ENCODE measurements at regions not wholly inside any gene's neighbourhood (a gene's known extent, or its start where the extent isn't known, plus 50 kb on each side); places are given as distances from the start of the nearest gene placed in this dataset.

DNA sequence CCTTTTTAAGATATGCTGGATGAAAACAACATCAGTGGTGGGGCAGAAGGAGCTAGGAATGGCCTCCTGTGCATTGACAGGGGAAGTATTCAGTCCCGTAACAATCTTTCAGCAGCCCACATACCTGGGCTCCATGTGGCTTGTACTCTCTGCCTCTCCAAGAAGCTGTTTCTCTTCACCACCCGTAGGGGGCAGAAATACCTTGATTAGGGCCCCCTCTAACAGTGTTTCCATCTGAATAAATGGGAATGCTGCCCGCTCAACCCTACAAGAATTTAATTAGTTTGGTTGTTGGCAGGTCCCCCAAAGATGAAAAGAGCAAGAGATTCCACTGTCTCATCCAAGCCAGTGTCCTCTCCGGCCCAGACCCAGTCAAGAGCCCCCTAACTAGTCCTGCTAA is 155.2 kb downstream of the SMIM20 start:
- TF ChIP-seq CTCF (conservative IDR thresholded peaks at IDR 0.05; ENCODE audit: low read depth, low read length) = peak; percentile 71
- DNase-seq (ENCODE audit: low read depth) = peak; percentile 70
- H3K4me3 ChIP-seq (ENCODE audit: low read depth, low read length) = no peak overlapping the region

DNA sequence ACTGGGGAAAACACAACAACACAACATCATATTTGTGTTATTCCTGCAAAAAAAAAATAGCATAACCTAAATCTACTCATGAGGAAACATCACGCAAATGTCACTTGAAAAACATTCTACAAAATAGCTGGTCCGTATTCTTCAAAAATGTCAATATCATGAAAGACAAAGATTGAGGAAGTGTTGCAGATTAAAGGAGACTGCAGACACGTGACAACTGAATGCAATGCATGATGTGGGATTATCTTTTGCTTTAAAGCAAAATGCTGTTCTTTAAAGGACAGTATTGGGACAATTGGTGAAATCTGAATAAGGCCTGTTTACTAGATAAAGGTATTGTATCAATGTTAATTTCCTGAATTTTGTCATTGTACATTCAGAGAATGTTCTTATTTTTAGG is 157.7 kb downstream of the SMIM20 start:
- no peak overlapping the region for H3K4me3 ChIP-seq (ENCODE audit: low read depth, low read length)
- TF ChIP-seq CTCF (conservative IDR thresholded peaks at IDR 0.05; ENCODE audit: low read depth, low read length) = no peak
- DNase-seq (ENCODE audit: low read depth) = no peak

DNA sequence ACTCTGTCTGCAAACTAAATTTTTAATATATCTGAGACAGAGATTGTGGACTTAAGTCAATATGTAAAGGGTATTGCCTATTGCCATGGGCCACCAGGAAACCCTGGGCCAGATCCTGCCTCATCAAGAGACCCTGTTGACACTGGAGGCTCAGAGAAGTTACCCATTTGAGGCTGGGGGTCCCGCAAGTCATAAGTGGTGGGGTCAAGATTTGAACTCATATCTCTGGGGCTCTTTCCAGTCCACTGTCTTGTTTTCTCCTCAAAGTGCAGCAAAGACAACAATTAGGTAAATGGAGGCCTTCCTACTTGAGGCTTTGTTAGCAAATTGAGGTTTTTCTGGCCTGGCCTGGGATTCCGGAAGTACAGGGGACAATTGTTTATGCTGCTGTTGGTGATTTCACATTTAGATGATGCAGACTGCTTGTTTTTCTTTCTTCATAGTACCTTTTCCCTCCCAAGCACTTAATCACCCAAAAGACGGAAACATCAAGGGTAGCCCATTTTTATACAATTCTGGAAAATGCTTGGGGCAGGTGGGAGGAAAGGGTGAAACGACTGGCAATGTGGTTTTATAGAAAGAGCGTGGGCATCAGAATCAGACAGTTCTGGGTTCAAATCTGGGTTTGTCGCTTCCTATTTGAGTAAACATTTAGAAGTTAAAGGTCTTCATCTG is 160.0 kb downstream of the SMIM20 start:
- no peak for TF ChIP-seq CTCF (conservative IDR thresholded peaks at IDR 0.05; ENCODE audit: low read depth, low read length)
- H3K4me3 ChIP-seq (ENCODE audit: low read depth, low read length) = no peak overlapping the region
- no peak for DNase-seq (ENCODE audit: low read depth)

GRCh38 chr4:26074712-26075430 is 160.9 kb downstream of the SMIM20 start:
- no peak for DNase-seq (ENCODE audit: low read depth)
- no peak for TF ChIP-seq CTCF (conservative IDR thresholded peaks at IDR 0.05; ENCODE audit: low read depth, low read length)
- H3K4me3 ChIP-seq (ENCODE audit: low read depth, low read length) = no peak overlapping the region

GRCh38 chr4:26075583-26075982 is 161.6 kb downstream of the SMIM20 start:
- no peak for TF ChIP-seq CTCF (conservative IDR thresholded peaks at IDR 0.05; ENCODE audit: low read depth, low read length)
- DNase-seq (ENCODE audit: low read depth) = no peak
- H3K4me3 ChIP-seq (ENCODE audit: low read depth, low read length) = no peak overlapping the region

- no peak overlapping the region for H3K4me3 ChIP-seq (ENCODE audit: low read depth, low read length)
- TF ChIP-seq CTCF (conservative IDR thresholded peaks at IDR 0.05; ENCODE audit: low read depth, low read length) = no peak
- peak; percentile 61 for DNase-seq (ENCODE audit: low read depth)
Measured at GRCh38 chr4:26076000-26076587, 162.1 kb downstream of the SMIM20 start.

Data from choroid plexus epithelial cell (primary cell).